CD4-positive, alpha-beta T cell (primary cell): ENCODE measurements at regions not wholly inside any gene's neighbourhood (a gene's known extent, or its start where the extent isn't known, plus 50 kb on each side); places are given as distances from the start of the nearest gene placed in this dataset.

ENCODE experiments used
- ATAC-seq: fragments of 200-7000 bp; cut with Tn5 transposase; one replicate; pipeline ENCODE4 v1.10.0; 2022; ENCODE audit warnings: mild to moderate bottlenecking; ENCODE audit not compliant: poor library complexity
- CTCF ChIA-PET: fragments of 350-600 bp; sonication (Branson Sonifier 250); formaldehyde crosslinking; loops from one replicate; lab custom pipeline; 2021; ENCODE audit warnings: antibody characterized with exemption, inconsistent platforms; lab: Charles Lee
- POLR2A ChIA-PET: fragments of 350-600 bp; sonication (Branson Sonifier 250); formaldehyde crosslinking; loops from one replicate; lab custom pipeline; 2021; ENCODE audit warnings: antibody characterized with exemption, inconsistent platforms; lab: Charles Lee
- DNase-seq, 14 experiments: peaks; one replicate each; pipeline ENCODE4 v3.0.0-alpha.2; 2013 to 2020; ENCODE audit warnings: mixed read lengths in 2 of 14
- H3K27ac ChIP-seq, 2 donors: one replicate each; pipeline versions ENCODE4 v1.5.1 to v1.7.0; 2013; ENCODE audit warnings: low read length in 2 of 2, low read depth in 1 of 2, mild to moderate bottlenecking in 1 of 2
- H3K27me3 ChIP-seq, 2 experiments: 1 replicate in 1 of 2; 2 replicates in 1 of 2; pipeline versions ENCODE4 v1.6.1 to v1.7.0; 2013; ENCODE audit warnings: low read length in 2 of 2, control low read depth in 1 of 2, mild to moderate bottlenecking in 1 of 2, moderate library complexity in 1 of 2; ENCODE audit not compliant: insufficient read depth in 2 of 2, control insufficient read depth in 1 of 2
- H3K36me3 ChIP-seq: one replicate; pipeline ENCODE4 v1.6.1; 2013; ENCODE audit warnings: low read length, control low read depth; ENCODE audit not compliant: insufficient read depth
- H3K4me1 ChIP-seq: one replicate; pipeline ENCODE4 v1.6.1; 2013; ENCODE audit warnings: low read length, control low read depth; ENCODE audit not compliant: insufficient read depth
- H3K4me3 ChIP-seq: one replicate; pipeline ENCODE4 v1.5.1; 2013; ENCODE audit warnings: mild to moderate bottlenecking, low read length, moderate library complexity
- H3K9me3 ChIP-seq, 2 experiments: 1 replicate in 1 of 2; 2 replicates in 1 of 2; pipeline versions ENCODE4 v1.6.1 to v1.7.0; 2013; ENCODE audit warnings: low read length in 2 of 2, mild to moderate bottlenecking in 2 of 2, control low read depth in 1 of 2, moderate library complexity in 1 of 2; ENCODE audit not compliant: control insufficient read depth in 1 of 2, insufficient read depth in 1 of 2
- H3K27ac Mint-ChIP-seq: one replicate; pipeline ENCODE4 v1.8.0; 2020; ENCODE audit warnings: mixed read lengths
- H3K27me3 Mint-ChIP-seq: one replicate; pipeline ENCODE4 v1.8.0; 2021; ENCODE audit warnings: mixed read lengths
- H3K36me3 Mint-ChIP-seq: one replicate; pipeline ENCODE4 v1.8.0; 2021; ENCODE audit warnings: low read depth, mixed read lengths
- H3K4me1 Mint-ChIP-seq: one replicate; pipeline ENCODE4 v1.8.0; 2021; ENCODE audit warnings: low read depth, mixed read lengths
- H3K4me3 Mint-ChIP-seq: one replicate; pipeline ENCODE4 v1.8.0; 2020; ENCODE audit warnings: mild to moderate bottlenecking, mixed read lengths
- H3K9me3 Mint-ChIP-seq: one replicate; pipeline ENCODE4 v1.8.0; 2020; ENCODE audit warnings: mixed read lengths
- CTCF ChIP-seq: fragments of 200-600 bp; IDR thresholded peaks from one replicate; pipeline ENCODE4 v1.8.0; 2022; ENCODE audit warnings: antibody characterized with exemption, mild to moderate bottlenecking
- intact Hi-C, 2 experiments: fragments of 100-400 bp; cut with DNase I in 1 of 2; cut with micrococcal nuclease in 1 of 2; formaldehyde crosslinking; loops; one replicate each; pipeline versions ENCODE4 v1.15.1 to v1.9.0; 2023 to 2025; cut with DNase I, micrococcal nuclease

DNA sequence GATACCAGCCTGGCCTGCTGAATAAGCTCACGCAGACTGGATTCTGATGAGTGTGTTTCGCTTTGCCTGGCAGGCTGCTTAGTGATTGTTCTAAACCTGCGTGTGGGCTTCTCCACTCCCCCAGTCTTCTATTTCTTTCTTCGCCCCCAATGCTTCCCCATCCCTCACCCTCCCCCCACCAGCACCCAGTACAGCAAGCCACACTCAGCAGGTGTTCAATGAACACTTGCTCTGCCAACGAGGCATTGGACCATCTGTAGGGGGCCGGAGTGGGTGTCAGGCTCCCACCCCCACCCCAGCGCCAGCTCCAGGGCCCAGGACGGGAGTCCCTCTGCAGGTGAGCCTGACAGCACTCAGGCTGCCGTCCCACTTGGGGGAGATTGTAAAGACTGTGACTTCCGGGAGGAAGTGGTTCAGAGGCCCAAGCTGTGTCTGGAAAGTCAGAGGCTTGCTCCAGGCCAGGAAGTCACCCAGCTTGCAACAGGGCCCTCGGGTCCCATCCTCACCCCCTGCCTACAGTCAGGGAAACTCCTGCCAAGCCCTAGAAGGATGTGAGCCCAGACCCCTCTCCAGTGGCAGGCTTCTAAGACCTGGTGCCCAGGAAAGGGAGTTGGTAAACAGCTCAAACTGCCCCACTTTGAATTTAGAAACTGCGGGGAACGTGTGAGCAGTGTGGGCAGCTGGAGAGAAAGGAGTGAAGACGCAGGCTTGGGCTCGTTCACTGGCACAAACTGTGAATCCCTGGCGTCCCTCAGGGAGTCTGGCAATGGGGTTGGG lies 66.3 kb upstream of the PRDM11 start:
- H3K36me3 Mint-ChIP-seq, result no peaks in the 10 kb centered on the region
- ChIA-PET CTCF (interaction anchor here (1.2 to 1.5 kb wide), 2 partner anchors 23 to 144 kb away, joined by 3 to 4 read pairs; no protein-coding TSS in a partner anchor), POLR2A (interaction anchor here (0.6 to 1.3 kb wide), 9 partner anchors 13 to 153 kb away, joined by 3 to 6 read pairs (median 3); partner anchors contain the start of gene TP53I11)
- no peaks in the 10 kb centered on the region for H3K36me3 ChIP-seq
- peak overlapping the region; percentile 89 for H3K27ac Mint-ChIP-seq
- DNase-seq, result peak; percentile 20 to 86 (median 56)
- intact Hi-C loops, result no loop called here
- no peaks in the 10 kb centered on the region for H3K9me3 Mint-ChIP-seq
- TF ChIP-seq CTCF, result no peak
- peaks cover 53% of the 10 kb centered on the region for H3K4me1 ChIP-seq
- H3K27me3 Mint-ChIP-seq, result no peaks in the 10 kb centered on the region
- H3K4me3 Mint-ChIP-seq, result peak overlapping the region; percentile 55
- ATAC-seq, result peak; percentile 92
- H3K4me1 Mint-ChIP-seq, result peaks cover 60% of the 10 kb centered on the region
- peak overlapping the region; percentile 43 to 67 for H3K27ac ChIP-seq
- no peaks in the 10 kb centered on the region for H3K27me3 ChIP-seq
- no peaks in the 10 kb centered on the region for H3K9me3 ChIP-seq
- peak overlapping the region; percentile 12 for H3K4me3 ChIP-seq

DNA sequence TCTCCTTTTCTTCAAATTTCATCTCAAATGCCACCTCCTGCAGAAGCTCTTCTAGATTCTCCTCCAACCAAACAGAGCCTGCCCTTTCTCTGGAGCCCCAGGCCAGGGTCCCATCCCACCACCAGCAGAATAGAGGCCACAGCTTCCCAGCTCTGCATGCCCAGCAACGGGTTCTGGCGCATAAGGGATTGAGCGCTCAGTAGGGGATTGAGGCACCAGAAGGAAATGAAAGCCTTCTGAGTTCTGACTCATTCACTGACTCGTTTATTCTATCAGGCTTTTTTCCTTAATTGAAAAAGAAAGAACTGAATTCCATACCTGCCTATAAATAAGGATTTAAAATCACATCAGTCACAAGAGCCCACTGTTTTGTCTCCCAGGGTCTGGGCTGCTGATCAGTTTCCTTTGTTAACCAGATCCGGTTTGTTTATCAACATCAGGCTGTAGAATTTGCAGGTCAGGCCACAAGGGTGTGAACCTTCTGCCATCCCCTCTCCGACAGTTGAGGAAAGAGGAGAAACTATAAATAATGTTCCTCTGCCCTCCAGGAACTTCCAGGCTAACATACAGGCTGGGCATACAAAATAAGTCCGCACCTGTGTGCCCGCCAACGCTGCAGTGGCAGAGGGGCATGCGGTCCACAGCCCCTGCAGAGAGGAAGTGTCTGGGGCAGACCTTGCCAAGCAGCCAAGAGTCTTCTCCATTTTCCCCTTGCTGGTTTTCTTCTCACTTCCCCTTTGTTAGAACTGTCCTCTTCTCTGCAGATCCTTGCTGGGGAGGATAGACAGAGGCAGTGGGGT lies 63.5 kb upstream of the PRDM11 start:
- H3K9me3 ChIP-seq, result no peaks in the 10 kb centered on the region
- H3K27ac ChIP-seq, result no peak overlapping the region
- peaks cover 57% of the 10 kb centered on the region for H3K4me1 ChIP-seq
- no peak for TF ChIP-seq CTCF
- peaks cover 59% of the 10 kb centered on the region for H3K4me1 Mint-ChIP-seq
- POLR2A ChIA-PET, result no interaction called here
- CTCF ChIA-PET, result no interaction called here
- no peaks in the 10 kb centered on the region for H3K36me3 ChIP-seq
- no peak overlapping the region for H3K4me3 ChIP-seq
- H3K27me3 ChIP-seq, result no peaks in the 10 kb centered on the region
- no peaks in the 10 kb centered on the region for H3K9me3 Mint-ChIP-seq
- DNase-seq (peak in 3 of 14 experiments; percentile 26 to 58 (median 27)), ATAC-seq (no peak)
- H3K4me3 Mint-ChIP-seq, result no peak overlapping the region
- H3K27ac Mint-ChIP-seq, result peak overlapping the region; percentile 60
- H3K36me3 Mint-ChIP-seq, result no peaks in the 10 kb centered on the region
- intact Hi-C loops, result no loop called here
- no peaks in the 10 kb centered on the region for H3K27me3 Mint-ChIP-seq

DNA sequence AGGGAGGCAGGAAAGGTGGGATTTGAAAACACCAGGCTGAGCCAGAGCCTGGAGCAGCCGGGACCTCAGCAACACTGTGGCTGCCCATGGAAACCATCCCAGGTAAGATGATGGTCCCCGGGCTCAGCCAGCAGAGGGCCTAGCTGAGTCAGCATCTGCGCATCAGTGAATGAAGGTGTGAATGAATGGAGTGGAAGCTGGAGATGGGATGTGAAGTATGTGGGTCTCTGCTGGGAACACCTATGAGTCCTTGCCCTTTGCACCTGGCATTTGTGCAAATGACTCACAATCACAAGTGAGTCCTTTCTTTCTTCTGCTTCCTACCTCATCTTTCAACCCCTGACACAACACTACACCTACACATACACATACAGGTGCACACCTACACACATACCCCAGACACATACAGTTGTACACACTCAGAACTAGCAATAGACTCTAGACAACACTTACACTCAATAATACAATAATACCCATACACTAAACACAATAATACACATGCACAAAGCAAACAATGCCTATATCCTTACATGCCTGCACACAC lies 62.8 kb upstream of the PRDM11 start:
- no peaks in the 10 kb centered on the region for H3K9me3 Mint-ChIP-seq
- ChIA-PET CTCF (no interaction called here), POLR2A (no interaction called here)
- peaks cover 52% of the 10 kb centered on the region for H3K4me1 Mint-ChIP-seq
- no peaks in the 10 kb centered on the region for H3K27me3 Mint-ChIP-seq
- Histone ChIP-seq H3K4me3 (no peak overlapping the region), H3K27ac (no peak overlapping the region), H3K36me3 (no peaks in the 10 kb centered on the region), H3K4me1 (peaks cover 55% of the 10 kb centered on the region), H3K9me3 (no peaks in the 10 kb centered on the region), H3K27me3 (no peaks in the 10 kb centered on the region)
- no peak for TF ChIP-seq CTCF
- no peak overlapping the region for H3K4me3 Mint-ChIP-seq
- no peaks in the 10 kb centered on the region for H3K36me3 Mint-ChIP-seq
- H3K27ac Mint-ChIP-seq, result no peak overlapping the region
- no peak for ATAC-seq
- intact Hi-C loops, result no loop called here
- DNase-seq, result peak in 1 of 14 experiments; percentile 24
